ENCODE measurements at regions not wholly inside any gene's neighbourhood (a gene's known extent, or its start where the extent isn't known, plus 50 kb on each side); places are given as distances from the start of the nearest gene placed in this dataset.

DNA sequence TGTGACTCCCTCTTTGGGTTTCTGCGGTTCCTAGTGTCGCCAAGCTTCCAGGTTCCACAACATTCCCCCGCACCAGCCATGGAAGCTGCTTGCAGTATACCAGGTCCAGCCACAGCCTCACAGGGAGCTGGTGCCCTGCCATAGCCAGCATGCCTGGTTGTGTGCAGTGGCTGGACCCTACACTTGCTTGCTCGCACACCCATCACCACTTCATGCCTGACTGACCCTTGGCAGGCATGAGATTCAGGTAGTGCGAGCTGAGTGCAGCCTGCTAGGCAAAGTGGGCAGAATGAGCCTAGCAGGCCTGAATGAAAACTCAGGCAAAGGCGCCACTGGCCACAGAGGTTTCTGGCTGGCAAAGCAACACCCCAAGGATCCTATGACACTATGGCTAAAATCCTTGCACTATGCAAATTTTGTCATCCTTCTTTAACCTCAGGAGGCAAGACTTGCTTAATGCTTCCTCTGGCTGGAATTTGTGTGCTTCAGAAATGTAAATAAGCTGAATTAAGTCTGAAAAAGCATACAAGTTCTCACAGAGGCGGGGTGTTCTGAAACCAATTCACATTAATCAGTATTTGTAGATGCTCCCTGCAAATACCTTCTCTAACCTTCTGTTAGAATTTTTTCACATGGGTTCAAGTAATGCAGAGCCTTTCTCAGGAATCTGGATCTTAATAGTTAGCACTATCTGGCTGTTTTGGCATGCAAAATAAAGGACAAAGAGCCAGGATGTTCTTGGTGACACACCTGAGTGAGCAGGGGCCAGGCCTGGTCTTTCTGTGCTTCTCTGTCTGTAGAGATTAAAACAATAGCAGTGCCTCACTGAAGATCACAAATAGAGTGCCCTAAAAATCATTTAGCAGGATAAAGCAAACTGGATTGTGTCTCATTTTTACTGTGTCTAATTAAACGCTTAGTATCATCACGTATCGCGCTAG, 256.9 kb downstream of the GPATCH2 start:
- DNase-seq (ENCODE audit: low read depth in 2 of 2), result no peak

DNA sequence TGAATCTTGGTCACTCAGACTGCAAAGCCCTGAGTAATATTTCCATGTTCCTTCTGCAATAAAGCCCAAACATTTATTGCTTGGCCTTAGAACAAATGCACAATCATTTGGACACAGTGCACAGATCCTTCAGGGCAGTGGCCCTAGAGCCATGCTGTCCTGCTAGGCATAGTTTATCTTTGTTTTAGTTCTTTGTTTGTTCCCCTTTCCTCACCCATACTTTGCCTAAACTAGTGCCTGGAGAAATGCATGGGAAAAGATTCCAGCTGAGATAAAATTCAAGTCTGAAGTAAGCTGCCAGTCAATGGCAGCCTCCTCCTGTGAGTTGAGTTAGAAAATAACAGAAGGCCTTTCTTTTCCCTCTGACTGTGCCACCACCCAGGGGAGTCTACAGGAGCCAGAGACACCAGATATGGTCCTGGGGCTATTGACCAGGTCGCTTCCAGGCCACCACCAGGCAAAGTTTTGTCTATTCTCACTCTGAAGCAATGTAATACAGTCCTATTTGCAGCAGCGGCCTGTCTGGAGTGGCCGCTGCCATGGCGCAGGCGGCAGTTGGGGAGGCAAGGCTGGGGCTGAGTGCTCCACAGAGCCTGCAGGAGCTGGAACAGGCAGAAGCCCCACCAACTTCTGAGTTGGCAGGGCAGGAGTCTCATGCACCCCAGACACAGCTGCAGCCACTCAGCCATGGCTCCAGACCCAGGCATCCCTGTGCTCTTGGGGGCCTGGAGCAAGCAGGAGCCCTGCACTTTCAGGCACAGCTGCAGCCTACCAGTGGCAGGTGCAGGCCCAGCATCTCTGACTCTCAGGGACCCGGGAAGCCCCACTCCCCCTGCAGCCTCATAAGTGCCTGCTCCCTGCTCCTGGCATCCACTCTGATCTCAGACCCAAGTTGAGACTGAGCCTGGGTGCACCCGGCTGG, 258.6 kb downstream of the GPATCH2 start:
- DNase-seq (ENCODE audit: low read depth in 2 of 2), result no peak

DNA sequence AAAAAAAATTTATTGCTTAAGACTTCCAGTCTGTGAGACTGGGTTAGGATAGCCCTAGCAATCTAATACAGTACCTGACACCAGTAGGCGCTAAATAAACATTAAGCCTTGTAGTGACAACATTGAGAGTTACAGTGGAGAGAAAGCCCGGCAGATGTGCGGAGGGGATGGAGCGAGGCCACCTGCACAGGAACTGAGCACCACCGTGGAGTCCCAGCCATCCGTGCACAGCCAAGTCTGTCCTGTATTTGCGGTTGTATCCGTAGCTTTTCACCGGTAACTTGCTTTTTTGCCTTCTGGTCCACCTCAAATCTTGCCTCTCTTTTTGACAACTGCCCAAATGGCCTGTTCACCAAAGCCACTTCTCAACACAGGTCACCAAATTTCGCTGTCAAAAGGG, 260.1 kb downstream of the GPATCH2 start:
- DNase-seq (ENCODE audit: low read depth in 2 of 2), result no peak

DNA sequence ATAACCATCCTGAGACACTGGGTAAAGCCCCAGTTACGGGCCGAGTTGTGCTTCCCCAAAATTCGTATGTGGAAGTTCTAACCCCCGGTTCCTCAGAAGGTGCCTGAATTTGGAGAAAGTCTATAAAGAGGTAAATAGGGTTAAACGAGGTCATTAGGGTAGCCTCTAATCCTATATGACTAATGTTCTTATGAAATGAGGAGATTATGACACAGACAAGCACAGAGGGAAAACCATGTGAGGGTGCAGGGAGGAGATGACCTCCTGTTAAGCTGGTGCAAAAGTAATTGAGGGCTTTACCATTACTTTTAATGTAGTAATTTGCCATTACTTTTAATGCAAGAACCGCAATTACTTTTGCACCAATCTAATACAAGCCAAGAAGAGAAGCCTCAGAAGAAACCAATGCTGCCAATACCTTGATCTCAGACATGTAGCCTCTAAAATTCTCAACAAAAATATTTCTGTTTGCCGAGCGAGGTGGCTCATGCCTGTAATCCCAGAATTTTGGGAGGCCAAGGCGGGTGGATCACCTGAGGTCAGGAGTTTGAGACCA, 260.8 kb downstream of the GPATCH2 start:
- no peak for DNase-seq (ENCODE audit: low read depth in 2 of 2)

DNA sequence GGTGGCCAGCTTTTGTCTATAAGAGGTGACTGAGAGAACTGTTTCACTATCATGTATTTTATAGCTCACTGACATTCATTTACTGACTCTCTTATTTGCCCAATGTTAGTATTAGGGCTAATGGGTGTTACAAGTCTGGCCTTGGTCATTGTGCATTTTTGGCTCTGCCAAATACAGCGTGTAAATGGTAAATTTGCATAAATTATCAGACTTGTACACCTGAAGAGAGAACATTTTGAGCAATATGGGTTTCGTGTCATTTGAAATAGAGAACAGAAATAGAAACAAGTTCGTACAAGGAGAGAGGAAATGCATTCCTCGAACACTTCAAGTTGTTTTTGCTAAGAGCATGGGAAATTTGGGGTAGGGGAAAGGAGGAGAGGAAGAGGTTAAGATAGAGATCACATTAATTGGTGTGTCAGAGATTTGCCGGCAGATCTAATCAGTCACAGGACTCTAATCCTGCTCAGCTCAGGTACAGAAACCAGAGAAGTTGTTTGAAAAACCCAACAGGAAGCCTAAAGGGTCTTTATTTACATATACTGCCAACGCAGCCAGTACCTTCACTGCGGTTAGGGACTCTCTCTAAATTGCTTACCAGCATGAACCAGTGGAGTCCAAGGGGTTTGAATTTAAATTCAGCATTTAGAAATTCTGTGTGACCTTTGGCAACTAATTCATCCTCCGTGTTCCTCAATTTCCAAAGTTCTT, 261.5 kb downstream of the GPATCH2 start:
- no peak for DNase-seq (ENCODE audit: low read depth in 2 of 2)

DNA sequence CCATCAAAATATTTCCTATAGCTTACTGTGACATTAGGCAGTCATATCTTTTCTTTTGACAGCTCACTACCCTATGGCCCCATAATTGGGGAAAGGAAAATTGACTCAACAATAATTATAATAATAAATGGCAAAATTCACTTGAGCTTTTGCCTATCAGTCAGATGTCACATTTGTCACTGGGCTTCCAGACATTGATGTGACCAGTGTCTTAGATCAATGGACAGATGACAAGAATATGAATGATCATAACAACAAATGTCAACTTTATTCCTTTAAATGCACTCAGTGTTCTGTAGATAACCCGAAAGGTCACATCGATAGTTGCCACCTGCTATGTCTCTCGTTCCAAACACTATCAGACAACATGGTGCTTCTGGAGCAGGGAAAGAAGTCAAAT, 266.7 kb downstream of the GPATCH2 start:
- no peak for DNase-seq (ENCODE audit: low read depth in 2 of 2)

DNA sequence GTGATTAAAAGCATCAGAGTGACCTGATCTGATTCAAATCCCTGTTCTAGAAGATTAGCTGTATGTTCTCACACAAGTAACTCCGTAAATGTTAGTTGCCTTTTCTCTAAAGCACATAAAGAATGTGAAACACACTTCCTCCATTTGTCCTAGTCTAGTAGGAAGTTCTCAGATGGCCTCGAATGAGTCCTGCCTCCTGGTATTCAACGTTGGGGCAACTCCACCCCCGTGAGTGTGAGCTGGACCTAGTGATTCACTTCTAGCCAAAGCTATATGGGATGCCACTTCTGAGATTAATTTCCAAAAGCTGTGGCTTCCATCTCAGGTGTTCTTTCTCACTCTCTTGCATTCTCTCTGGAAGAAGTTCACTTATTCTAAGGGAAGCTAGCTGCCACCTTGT, 267.6 kb downstream of the GPATCH2 start:
- no peak for DNase-seq (ENCODE audit: low read depth in 2 of 2)

DNA sequence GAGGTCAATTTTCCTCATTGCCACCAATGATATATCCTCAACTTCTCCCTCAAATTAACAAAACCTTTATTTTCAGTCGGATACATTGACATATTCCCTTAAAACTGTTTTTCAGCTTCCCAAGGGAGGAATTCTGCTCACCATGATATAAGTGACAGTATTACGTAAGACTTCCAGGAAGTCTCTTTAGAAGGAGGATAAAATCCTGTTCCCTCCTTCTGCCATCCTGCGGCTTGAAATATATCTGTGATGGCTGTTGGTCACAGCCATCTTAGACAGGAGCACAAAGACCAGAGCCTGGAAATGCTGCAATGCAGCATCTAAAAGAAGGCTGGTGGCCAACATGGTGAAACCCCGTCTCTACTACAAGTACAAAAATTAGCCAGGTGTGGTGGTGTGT, 270.4 kb downstream of the GPATCH2 start:
- no peak for DNase-seq (ENCODE audit: low read depth in 2 of 2)

DNA sequence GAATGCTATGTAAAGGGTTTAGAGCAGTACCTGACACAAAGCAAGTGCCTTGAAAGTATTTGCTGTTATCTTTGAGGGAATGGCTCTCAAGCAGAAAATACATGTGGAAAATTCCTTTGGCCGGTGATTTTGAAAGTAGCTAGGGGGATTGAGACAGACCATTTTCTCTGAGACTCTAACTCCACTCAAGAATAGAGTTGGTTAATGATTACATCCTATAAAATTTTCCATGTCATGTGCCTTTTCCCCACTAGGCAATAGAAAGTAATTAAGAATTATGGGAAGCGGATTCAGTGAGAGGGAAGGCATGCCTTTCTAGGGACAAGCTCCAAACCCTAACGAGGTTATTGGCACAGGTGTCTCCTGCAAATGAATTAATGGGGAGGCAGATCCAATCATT, 276.0 kb downstream of the GPATCH2 start:
- no peak for DNase-seq (ENCODE audit: low read depth in 2 of 2)

DNA sequence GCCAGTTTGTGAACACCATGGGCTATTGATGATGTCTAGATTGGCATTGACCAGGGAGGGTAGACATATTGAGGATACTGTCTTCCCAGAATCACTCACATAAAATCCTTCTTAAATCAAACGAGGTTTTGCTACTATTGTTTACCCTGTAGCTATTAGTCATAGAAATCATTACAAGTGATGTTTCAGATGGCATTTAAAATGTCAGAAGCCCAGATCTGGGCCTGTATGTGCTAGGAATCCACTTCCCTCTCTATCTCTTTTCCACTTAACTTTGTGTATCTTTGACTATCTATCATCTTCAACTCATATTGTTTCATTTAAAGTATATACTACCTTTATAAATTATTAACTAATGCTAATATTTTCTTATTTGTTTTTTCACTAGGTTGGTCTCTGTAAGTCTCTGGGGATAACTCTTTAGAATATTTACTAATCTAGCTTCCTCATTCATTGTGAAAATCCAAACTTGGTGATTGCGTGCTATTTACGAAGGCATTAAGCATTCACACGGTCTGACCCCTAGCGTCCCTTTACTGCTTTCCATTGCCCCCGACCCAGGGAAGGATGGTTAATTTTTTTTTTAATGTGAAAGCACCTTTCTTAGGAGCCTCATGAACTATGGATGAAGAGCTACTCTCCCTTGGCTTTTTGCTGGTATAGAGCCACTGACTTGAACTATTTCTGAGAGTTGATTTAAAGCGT, 281.8 kb downstream of the GPATCH2 start:
- no peak for DNase-seq (ENCODE audit: low read depth in 2 of 2)

DNA sequence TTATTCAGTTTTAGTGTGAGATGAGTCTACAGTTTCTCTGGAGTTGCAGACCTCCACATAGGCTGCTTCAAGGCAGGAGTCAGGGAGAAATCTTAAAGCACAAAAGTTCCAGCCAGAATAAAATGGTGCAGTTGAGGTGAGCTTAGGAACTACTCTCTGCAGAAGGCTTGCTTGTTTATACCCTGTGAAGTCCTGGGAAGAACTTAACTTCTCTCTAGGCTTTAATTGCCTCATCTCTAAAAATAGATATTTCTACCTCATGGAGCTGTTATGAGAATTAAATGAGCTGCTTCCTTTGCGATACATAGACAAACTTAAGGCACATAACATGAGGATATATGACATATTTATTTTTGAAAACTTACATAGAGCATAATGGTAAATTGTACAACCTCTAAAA, 286.2 kb downstream of the GPATCH2 start:
- no peak for DNase-seq (ENCODE audit: low read depth in 2 of 2)

DNA sequence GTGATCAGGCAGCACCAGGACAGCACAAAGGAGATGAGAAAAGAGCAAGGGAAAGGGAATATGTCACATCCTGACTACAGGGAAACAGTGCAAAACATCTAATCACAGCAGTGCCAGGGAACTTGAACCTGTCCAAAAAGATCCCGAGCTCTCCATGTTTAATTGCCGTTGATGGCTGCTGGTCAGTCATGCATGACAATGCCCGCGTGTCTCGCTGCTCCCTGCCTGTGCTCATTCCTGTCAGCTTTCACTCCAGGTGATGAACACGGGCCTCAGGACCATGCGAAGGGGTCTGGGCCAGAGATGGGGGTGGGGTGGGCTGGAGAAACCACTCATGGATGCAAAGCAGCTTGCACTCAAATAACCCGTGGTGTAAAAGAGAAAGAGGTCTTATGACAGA, 287.0 kb downstream of the GPATCH2 start:
- DNase-seq (ENCODE audit: low read depth in 2 of 2), result no peak

DNA sequence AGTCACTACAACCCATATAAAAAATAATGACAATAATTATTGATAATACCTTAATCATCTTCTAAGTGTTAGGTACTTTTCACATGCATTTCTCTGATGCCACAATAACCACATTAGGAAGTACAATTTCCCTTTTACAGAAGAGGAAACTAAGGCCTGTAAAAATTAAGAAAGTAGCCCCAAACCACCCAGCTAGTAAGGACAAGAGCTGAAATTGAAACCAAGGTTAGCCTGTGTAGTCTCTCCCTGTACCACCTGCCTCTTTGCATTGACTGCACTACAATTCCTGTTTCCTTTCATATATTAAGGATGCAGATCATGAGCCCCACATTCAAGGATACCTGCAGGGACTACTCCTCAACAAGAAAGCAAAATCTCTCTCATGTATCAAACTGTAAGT, 288.8 kb downstream of the GPATCH2 start:
- no peak for DNase-seq (ENCODE audit: low read depth in 2 of 2)

DNA sequence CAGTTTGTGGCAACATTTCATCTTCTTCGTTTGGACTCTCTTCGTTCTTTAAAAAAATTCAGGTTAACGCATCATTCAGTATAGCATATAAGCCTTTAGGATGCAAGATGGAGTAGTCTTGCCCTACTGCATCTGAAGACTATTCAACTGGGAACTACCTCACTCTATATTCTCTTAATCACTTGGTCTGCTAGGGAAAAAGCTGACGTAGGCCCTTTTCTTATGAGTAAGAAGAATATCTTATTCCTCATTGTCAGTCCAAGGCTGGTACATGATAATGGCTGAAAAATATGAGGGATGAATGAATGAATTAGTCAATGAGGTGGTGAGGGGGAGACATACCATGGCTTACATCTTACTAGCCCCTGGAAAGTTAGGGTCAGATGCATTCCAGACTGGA, 294.2 kb downstream of the GPATCH2 start:
- DNase-seq (ENCODE audit: low read depth in 2 of 2), result no peak

DNA sequence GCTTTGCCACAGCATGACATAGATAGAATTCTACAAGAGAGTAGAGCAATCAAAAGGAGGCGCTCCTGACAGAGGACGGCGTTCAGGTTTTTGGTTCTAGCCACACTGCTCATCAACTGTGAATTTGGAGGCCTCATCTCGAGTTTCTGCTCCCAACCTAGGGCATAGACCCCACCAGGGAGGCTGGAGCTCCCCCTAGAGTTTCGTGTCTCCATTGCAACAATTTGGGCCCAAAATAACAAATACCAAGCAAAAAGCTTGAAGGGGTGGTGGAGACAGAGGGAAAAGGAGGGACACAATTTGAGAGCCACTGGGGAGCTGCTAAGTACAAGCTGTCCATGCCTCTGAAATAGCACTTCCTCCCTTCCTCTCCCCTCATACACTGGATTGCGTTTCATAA, 297.0 kb downstream of the GPATCH2 start:
- DNase-seq (ENCODE audit: low read depth in 2 of 2), result no peak

DNA sequence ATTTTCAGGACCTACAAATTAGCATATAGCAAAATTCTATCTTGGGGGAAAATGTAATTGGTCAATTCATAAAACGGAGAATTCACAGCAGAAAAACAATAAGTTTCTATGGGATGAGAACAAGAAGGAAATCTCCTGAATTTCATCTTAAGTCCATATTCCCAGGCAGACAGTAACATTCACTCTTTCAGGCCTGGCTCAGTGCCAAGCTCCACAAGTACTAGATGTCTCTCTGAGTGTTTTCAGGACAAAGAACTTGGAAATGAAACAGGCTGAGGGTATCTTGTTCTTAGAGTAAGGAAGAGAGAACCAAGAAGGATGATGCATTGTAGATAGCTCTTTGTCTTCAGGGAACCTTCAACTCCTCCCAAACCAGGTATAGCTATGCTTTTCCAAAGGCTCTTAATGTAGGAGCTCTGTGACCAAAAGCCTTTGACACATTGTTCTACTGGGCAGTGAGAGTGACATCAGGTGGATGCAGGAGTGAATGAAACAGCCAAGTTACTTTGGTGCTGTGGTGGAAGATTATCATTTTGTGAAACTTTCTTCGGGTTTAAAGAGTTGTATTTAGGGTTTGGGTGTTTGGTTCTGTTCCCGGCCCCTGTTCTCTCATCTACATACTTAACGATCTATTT, 298.3 kb downstream of the GPATCH2 start:
- no peak for DNase-seq (ENCODE audit: low read depth in 2 of 2)

DNA sequence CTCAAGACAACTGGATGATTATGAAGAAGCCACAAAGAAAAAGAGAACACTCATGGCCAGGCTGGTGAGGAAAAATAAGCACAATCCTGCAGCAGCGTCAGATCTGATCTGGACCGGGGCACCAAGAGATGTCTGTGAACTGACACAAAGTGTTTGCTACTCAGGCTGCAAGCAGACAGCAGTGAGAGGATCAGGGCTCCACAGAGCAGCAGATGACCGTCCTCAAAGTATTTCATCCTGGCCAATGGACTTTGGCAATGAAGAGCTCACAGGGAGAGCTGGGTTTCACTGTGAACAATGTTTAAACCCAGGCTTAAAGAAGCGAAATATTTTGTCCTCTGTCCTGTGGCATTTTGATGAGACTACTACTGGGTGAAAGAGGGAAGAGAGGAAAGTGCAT, 299.2 kb downstream of the GPATCH2 start:
- DNase-seq (ENCODE audit: low read depth in 2 of 2), result no peak

DNA sequence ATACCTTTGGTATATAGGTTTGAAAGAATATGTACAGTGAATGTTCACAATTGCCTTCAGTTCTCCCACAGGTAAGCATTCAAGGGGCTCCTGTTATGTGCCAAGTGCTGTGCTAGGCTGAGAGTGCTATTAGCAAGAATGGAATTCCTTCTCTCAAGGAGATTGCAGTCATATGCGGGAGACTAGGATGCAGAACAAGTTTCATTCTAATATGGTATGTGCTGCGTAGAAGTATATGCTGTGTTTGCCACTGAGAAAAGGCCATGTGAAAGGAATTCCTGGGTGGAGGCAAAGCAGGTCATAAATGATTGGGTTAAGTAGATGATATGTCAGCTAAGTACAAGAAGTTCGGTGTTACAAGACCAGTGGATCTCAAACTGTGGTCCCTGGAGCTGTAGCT, 303.0 kb downstream of the GPATCH2 start:
- DNase-seq (ENCODE audit: low read depth in 2 of 2), result no peak

DNA sequence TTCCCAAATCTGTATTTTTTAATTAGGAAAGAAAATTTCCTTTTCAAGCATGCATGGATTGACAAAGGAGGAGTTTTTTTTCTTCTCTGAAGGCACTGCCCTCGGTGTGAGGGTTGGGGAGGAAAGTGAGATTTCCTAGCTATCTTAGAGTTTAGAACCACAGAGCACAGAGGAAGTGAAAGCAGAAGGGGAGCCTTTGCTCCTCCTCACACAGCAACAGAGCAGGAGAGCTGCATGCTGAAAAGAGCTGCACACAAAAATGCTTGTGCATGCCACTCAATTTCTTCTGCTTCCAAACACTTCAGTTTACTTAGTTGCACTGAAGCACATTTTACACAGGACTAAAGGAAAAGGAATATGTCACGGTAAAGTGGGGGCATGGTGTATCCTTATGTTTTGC, 308.1 kb downstream of the GPATCH2 start:
- no peak for DNase-seq (ENCODE audit: low read depth in 2 of 2)

DNA sequence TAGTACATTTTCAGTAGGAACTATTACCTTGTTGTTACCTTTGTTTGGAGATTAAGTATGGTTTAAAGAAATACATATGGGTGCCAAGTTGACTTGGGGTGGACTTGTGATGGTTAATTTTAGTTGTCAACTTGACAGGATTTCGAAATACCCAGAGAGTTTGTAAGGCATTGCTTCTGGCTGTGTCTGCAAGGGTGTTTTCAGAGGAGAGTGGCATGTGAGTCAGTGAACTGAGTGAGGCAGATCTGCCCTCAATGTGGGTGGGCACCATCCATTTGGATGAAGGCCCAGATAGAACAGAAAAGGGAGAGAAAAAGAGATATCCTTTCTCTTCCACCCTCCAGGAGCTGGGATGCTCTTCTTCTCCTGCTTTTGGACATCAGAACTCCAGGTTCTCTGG, 315.5 kb downstream of the GPATCH2 start:
- DNase-seq (ENCODE audit: low read depth in 2 of 2), result no peak

DNA sequence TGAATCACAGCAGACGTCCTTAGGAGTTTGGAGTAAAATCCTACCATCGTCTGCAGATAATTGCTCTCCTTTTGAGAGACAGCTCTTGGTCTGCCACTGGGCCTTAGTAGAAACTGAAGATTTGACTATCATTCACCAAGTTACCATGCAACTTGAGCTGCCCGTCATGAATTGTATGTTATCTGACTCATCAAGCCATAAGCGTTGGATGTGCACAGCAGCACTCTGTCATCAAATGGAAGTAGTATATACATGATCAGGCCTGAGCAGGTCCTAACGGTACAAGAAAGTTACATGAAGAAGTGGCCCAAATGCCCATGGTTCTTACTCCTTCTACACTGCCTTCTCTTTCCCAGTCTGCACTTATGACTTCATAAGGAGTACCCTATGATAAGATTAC, 317.8 kb downstream of the GPATCH2 start:
- DNase-seq (ENCODE audit: low read depth in 2 of 2), result no peak

All from dermis microvascular lymphatic vessel endothelial cell (primary cell).